NCI-H460 (cell line): ENCODE measurements at regions not wholly inside any gene's neighbourhood (a gene's known extent, or its start where the extent isn't known, plus 50 kb on each side); places are given as distances from the start of the nearest gene placed in this dataset.

Experiments
- DNase-seq: peaks from one replicate; pipeline ENCODE4 v3.0.0-alpha.2; 2016; ENCODE audit warnings: low read depth; ENCODE audit errors: extremely low read depth

- no peak for DNase-seq
Measured at GRCh38 chr5:67404256-67405100, 207.9 kb upstream of the CD180 start.

DNA sequence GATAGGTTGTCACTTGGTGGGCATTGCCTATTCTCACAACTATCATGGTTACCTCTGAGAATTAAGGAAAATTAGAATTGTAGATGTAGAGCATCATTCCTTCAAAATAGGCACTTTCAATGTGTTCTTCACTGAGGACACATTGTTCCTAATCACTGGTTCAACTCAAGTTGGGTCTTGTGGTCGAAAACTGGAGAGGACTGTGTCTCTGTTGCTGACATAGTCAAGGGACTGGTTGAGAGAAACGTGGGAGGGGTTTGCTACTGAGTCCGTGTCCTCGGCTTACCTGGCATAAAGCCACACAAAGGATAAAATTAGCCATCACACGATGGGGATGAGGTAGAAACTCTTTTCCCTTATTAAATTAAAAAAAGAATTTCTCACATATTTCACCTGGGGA is 205.9 kb upstream of the CD180 start:
- DNase-seq: no peak

DNA sequence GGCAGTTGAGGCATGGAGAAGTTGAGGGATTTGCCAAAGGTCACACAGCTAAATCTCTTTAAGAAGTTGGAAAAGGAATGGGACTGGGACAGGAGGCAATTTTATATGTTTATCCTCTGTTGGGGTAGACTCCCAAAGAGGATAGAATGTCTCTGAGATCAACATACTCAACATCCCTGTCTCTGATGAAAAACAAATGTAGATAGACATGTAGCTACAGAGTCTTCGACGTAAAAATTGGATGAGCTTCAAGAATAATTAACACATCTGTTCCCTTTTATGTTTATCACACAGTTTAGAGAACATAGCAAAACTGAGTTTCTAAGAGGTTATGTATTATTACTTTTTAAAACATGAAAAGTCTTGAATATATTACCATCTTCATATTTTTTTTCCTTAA is 204.6 kb upstream of the CD180 start:
- no peak for DNase-seq

DNA sequence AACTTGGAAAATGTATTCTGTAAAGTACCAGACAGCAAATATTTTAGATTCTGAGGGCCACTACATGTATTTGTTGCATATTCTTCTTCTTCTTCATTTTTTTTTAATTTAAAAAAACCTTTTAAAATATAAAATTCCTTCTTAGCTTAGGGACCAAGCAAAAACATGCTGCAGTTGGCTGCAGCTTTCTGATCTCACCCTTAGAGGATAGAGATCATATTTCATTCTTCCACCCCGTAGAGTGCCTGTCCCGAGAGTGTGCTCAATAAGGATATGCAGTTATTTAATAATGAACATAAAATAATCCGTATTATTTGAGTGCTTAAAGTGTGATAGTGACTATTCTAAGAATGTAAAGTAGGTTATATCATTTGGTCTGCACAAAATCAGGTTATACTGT is 204.2 kb upstream of the CD180 start:
- DNase-seq: no peak

DNA sequence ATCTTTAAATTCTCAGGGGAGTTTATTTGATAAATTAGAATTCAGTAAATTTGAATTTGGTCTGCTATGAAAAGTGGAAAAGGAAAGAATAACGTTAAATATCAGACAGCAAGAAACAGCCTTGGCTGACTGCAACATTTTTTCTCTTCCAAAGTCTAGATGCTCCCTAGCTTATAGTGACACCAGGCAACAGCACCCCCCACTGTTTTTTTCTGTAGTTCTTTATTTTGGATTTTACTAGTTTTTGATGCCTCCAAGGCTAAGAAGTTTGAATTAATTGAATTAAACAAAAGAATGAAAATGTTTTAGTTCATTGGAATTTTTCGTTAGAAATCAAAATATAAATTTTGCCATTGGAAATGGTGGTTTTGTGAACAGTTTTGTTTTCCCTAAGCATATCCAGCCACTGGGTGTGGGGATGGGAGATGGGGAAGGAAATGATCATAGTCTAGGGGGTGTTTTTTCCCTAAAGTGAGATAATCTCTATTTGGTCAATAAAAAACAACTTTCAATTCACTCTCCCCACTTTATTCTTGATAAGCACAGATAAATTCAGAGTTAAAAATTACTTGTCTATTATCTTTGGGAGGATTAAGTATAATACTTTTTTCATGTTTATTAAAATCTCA is 199.3 kb upstream of the CD180 start:
- DNase-seq: no peak

DNA sequence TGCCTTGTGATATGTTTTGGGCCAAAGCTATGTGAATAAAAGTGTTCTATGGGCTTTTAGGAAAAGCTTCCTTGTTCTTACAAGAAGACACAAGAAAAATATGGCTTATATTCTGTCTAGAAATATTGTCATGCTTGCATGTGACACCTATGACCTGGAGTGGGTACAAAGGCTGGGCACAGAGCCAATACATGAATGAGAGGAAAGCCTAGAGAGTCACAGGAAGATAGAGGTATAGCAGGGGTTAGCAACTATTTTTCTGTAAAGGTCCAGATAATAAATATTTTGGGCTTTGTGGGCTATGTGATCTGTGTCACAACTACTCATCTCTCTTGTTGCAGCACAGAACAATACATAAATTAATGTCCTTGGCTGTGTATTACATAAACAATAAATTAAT is 196.6 kb upstream of the CD180 start:
- DNase-seq: no peak

GRCh38 chr5:67390935-67391334 is 194.3 kb upstream of the CD180 start:
- DNase-seq: no peak

- no peak for DNase-seq
Measured at GRCh38 chr5:67383451-67383850, 186.9 kb upstream of the CD180 start.

- DNase-seq: no peak
Measured at GRCh38 chr5:67381236-67381880, 184.8 kb upstream of the CD180 start.

GRCh38 chr5:67380431-67380830 is 183.8 kb upstream of the CD180 start:
- DNase-seq: no peak

GRCh38 chr5:67379753-67380152 is 183.2 kb upstream of the CD180 start:
- DNase-seq: no peak

DNA sequence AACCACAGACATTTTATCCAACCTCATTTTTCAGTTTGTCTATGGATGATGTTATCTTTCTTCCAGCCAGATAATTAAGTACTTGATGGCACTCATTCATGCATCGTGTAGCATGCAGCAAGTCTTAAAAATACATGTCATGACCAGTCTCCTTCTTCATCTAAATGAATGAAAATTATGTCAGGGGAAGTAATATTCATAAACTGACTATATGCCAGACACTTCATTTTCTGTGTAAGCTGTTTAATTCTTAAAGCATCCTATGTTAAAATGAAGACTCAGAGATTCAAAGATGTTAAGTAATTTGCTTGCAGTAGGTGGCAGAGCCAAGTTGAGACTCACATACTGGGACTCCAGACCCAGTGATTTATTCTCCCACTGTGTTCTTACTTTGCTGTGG is 181.7 kb upstream of the CD180 start:
- DNase-seq: no peak

GRCh38 chr5:67377631-67378030 is 181.0 kb upstream of the CD180 start:
- DNase-seq: no peak

DNA sequence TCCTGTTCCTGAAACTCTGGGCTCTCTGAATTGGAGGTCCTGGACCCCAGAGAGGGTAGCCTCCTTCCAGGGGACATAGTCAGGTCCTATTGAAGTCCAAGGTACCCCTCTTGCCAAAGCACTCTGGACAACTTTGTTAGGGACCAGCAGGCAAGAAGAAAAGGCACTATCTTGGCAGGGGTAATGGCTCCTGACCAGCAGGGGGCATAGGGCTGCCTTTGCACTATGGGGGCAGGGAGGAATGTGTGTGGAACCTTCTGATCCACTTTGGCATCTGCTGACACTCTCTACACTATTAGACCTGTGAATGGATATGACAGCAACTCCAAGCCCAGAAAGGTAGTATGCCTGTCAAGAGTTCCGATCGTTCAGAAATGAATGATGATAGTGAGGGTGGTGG is 179.0 kb upstream of the CD180 start:
- no peak for DNase-seq

GRCh38 chr5:67374378-67374777 is 177.8 kb upstream of the CD180 start:
- DNase-seq: no peak

GRCh38 chr5:67373518-67373917 is 176.9 kb upstream of the CD180 start:
- DNase-seq: no peak

DNA sequence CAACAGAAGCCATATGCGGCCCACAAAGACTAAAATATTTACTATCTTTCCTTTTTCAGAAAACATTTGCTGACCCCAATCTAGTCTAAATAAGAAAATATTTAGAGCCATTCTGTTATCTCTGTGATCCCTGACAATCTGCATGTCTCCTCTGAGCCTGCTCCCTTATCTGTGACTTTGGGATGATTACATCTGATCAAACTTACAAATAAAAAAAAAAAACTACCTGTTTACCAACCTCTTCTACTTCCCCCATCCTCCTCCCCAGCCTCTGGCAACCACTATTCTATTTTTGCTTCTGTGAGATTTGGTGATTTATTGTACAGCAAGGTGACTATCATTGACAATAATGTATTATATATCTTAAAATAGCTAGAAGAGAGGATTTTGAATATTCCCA is 176.3 kb upstream of the CD180 start:
- DNase-seq: no peak

GRCh38 chr5:67371924-67372323 is 175.3 kb upstream of the CD180 start:
- no peak for DNase-seq

DNA sequence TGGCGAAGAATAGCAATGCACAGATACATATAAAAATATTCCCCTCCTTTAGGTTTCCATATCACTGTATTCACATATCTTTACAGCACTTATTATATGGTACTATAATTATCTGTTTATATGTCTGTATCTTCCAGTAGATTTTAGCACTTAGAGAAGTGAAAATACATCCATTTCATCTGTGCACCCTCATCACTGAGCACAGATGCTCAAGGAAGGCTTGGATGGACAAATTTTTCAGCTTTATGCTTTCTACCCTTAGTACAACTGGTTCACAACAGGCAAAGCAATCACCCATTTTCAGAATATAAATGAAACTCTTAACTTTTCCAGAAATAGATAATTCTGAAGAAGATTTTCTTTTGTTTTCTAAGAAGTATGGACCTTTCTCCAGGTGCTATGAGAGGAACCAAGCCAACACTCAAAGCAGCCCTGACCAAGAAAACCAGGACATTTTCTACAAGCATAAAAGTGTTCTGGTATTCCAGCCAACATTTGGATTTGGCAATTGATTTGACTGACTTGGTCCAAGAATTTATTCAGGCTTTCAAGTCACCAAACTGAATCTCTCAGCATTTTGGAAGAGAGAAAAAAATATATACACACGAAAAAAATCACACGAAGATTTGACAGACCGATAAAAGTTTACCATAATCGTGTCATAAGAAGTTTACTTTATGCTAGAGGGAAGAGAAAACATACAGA is 170.2 kb upstream of the CD180 start:
- DNase-seq: no peak

GRCh38 chr5:67366276-67366675 is 169.7 kb upstream of the CD180 start:
- no peak for DNase-seq

DNA sequence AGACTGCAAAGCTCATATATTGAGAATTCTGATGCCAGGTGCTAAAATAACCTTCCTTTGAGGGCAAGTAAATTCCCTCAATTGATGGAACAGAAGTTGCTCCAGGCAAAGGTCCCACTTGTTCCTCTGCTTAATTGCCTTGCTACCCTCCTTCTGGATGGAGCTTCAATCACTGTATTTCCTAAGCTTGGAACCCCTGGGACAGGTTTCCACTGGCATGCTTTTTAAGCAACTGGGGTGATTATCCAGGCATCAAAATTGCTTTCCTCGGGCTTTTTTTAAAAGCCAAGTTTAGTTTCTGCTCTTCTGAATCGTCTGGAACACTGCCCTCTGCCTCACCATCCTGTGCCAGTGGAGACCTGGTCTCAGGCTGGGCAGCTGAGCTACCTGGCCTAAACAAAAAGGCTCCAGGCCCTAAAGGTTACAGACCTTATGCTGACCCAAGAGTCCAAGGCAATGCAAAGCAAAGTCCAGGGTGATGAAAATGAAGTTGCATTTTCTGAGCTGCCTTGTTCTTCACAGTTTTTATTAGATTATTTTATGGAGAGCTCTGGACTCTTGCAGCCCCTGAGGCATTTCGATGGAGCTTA is 167.9 kb upstream of the CD180 start:
- DNase-seq: no peak
